PC-9 (cell line): ENCODE measurements at regions not wholly inside any gene's neighbourhood (a gene's known extent, or its start where the extent isn't known, plus 50 kb on each side); places are given as distances from the start of the nearest gene placed in this dataset.

Source experiments
- BruUV-seq: library from RNA; stranded (reverse); fragments of 400-500 nt; replicated peaks from 2 replicates; lab custom pipeline; 2021; lab: Mats Ljungman, UMichigan
- CTCF ChIA-PET: fragments of 300-600 bp; sonication (Branson Sonifier 250); formaldehyde crosslinking; loops from one replicate; lab custom pipeline; 2022; ENCODE audit warnings: antibody characterized with exemption; lab: Charles Lee
- POLR2A ChIA-PET: fragments of 300-600 bp; sonication (Branson Sonifier 250); formaldehyde crosslinking; loops from one replicate; lab custom pipeline; 2022; ENCODE audit warnings: antibody characterized with exemption; ENCODE audit not compliant: unreplicated experiment; lab: Charles Lee
- DNase-seq, 2 experiments: peaks; one replicate each; pipeline versions ENCODE4 v3.0.0 to v3.0.0-alpha.2; 2015 to 2022; ENCODE audit warnings: mixed read lengths in 1 of 2
- H2AFZ ChIP-seq: fragments of 200-600 bp; sonication (generic); 2 replicates; pipeline ENCODE4 v1.8.1; 2017; ENCODE audit warnings: antibody characterized with exemption
- H3F3A ChIP-seq: fragments of 200-600 bp; sonication (generic); 2 replicates; pipeline ENCODE4 v1.8.1; 2017; ENCODE audit warnings: antibody characterized with exemption, mild to moderate bottlenecking, low read depth; ENCODE audit not compliant: insufficient read depth
- H3K27ac ChIP-seq: fragments of 200-600 bp; sonication (generic); 2 replicates; pipeline ENCODE4 v1.6.1; 2016; ENCODE audit warnings: mixed run types
- H3K27me3 ChIP-seq: fragments of 200-600 bp; sonication (generic); 2 replicates; pipeline ENCODE4 v1.6.1; 2016; ENCODE audit warnings: low read depth, mixed run types; ENCODE audit not compliant: insufficient read depth
- H3K36me3 ChIP-seq: fragments of 200-600 bp; sonication (generic); 2 replicates; pipeline ENCODE4 v1.6.1; 2016; ENCODE audit warnings: low read depth, mixed run types
- H3K4me1 ChIP-seq: fragments of 200-600 bp; sonication (generic); replicated peaks from 2 replicates; pipeline ENCODE4 v1.6.1; 2016; ENCODE audit warnings: mixed run types; ENCODE audit not compliant: insufficient read depth
- H3K4me2 ChIP-seq: fragments of 200-600 bp; sonication (generic); 2 replicates; pipeline ENCODE4 v1.6.1; 2017; ENCODE audit warnings: mixed run types
- H3K4me3 ChIP-seq: fragments of 200-600 bp; sonication (generic); 2 replicates; pipeline ENCODE4 v1.6.1; 2016; ENCODE audit warnings: mixed run types
- H3K79me2 ChIP-seq: fragments of 200-600 bp; sonication (generic); 2 replicates; pipeline ENCODE4 v1.6.1; 2017; ENCODE audit warnings: low read depth, mixed run types
- H3K9me2 ChIP-seq: fragments of 200-600 bp; sonication (generic); 2 replicates; pipeline ENCODE4 v1.8.1; 2017; ENCODE audit warnings: mild to moderate bottlenecking; ENCODE audit not compliant: insufficient read depth
- H3K9me3 ChIP-seq: fragments of 200-600 bp; sonication (generic); 2 replicates; pipeline ENCODE4 v1.8.1; 2016; ENCODE audit warnings: low read depth; ENCODE audit not compliant: insufficient read depth
- H4K20me1 ChIP-seq: fragments of 200-600 bp; sonication (generic); 2 replicates; pipeline ENCODE4 v1.8.1; 2017; ENCODE audit not compliant: insufficient read depth
- EZH2 ChIP-seq: fragments of 200-600 bp; sonication (generic); IDR thresholded peaks from 2 replicates; pipeline ENCODE4 v1.8.0; 2017; ENCODE audit warnings: antibody characterized with exemption, low read depth
- intact Hi-C: fragments of 100-400 bp; cut with micrococcal nuclease; formaldehyde crosslinking; loops from one replicate; pipeline ENCODE4 v1.10.0; 2022; ENCODE audit not compliant: unreplicated experiment
- TF ChIP-seq, protein P1 (sequence below): fragments of 200-600 bp; sonication (generic); conservative IDR thresholded peaks from 2 replicates; pipeline ENCODE4 v1.6.1; 2017; ENCODE audit warnings: mixed run types, antibody characterized with exemption, mild to moderate bottlenecking, moderate library complexity

GRCh38 chr10:131722121-131722520, 178.7 kb upstream of the PPP2R2D start:
- Histone ChIP-seq H3K27me3 (peaks cover 58% of the 10 kb centered on the region), H3K36me3 (no peaks in the 10 kb centered on the region), H3K9me3 (no peaks in the 10 kb centered on the region), H3K79me2 (no peaks in the 10 kb centered on the region), H3K4me2 (no peak overlapping the region), H3K27ac (no peak overlapping the region), H2AFZ (no peak overlapping the region), H3K4me3 (no peak overlapping the region), H4K20me1 (no peaks in the 10 kb centered on the region), H3F3A (no peaks in the 10 kb centered on the region), H3K4me1 (no peaks in the 10 kb centered on the region), H3K9me2 (no peaks in the 10 kb centered on the region)
- POLR2A ChIA-PET = no interaction called here
- no peak for DNase-seq
- BruUV-seq = no TSS peak
- TF ChIP-seq, protein P1, sequence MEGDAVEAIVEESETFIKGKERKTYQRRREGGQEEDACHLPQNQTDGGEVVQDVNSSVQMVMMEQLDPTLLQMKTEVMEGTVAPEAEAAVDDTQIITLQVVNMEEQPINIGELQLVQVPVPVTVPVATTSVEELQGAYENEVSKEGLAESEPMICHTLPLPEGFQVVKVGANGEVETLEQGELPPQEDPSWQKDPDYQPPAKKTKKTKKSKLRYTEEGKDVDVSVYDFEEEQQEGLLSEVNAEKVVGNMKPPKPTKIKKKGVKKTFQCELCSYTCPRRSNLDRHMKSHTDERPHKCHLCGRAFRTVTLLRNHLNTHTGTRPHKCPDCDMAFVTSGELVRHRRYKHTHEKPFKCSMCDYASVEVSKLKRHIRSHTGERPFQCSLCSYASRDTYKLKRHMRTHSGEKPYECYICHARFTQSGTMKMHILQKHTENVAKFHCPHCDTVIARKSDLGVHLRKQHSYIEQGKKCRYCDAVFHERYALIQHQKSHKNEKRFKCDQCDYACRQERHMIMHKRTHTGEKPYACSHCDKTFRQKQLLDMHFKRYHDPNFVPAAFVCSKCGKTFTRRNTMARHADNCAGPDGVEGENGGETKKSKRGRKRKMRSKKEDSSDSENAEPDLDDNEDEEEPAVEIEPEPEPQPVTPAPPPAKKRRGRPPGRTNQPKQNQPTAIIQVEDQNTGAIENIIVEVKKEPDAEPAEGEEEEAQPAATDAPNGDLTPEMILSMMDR = no peak
- no peak for TF ChIP-seq EZH2
- CTCF ChIA-PET = no interaction called here
- intact Hi-C loops = no loop called here

DNA sequence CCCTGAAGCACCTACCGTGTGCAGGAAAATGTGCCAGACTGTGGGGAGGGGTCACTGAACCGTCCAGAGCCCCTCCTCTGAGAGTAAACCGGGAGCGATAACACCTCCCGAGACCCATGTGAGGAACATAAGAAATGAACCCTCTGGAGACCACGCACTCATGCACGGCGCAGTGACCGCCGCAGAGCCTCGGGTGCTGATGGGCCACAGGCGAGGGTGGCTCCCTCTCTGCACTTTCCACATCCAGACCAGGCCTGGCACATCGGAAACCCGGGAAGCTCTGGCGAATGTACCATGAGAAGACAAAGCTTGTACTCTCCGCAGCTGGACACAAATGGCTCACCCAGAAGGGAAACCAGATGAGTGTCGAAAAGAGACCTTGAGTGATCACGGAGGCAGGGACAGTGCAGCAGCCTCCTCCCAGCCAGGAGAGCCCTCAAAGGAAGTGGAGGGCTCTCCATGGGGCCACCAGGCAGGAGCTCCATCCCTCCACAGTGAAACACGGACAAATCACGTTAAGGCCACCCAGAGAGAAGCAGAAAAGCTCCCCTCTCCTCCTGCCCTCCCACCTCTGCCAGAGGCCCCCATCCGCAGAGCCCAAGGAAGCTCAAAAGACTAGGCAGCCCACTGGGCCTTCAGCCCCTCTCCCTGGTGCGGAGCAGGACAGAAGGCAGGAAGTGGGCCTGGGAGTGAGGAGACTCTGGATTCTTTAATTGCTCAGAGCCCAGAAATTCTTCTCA, 178.1 kb upstream of the PPP2R2D start:
- H3K79me2 ChIP-seq = no peaks in the 10 kb centered on the region
- no TSS peak for BruUV-seq
- DNase-seq = no peak
- no peaks in the 10 kb centered on the region for H3F3A ChIP-seq
- H3K4me2 ChIP-seq = no peak overlapping the region
- no peaks in the 10 kb centered on the region for H3K9me2 ChIP-seq
- no peaks in the 10 kb centered on the region for H4K20me1 ChIP-seq
- H3K4me1 ChIP-seq = no peaks in the 10 kb centered on the region
- ChIA-PET CTCF (no interaction called here), POLR2A (no interaction called here)
- no peaks in the 10 kb centered on the region for H3K9me3 ChIP-seq
- no peak overlapping the region for H3K4me3 ChIP-seq
- TF ChIP-seq, protein P1 = no peak
- TF ChIP-seq EZH2 = no peak
- no peak overlapping the region for H3K27ac ChIP-seq
- peaks cover 64% of the 10 kb centered on the region for H3K27me3 ChIP-seq
- intact Hi-C loops = no loop called here
- H3K36me3 ChIP-seq = no peaks in the 10 kb centered on the region
- no peak overlapping the region for H2AFZ ChIP-seq

DNA sequence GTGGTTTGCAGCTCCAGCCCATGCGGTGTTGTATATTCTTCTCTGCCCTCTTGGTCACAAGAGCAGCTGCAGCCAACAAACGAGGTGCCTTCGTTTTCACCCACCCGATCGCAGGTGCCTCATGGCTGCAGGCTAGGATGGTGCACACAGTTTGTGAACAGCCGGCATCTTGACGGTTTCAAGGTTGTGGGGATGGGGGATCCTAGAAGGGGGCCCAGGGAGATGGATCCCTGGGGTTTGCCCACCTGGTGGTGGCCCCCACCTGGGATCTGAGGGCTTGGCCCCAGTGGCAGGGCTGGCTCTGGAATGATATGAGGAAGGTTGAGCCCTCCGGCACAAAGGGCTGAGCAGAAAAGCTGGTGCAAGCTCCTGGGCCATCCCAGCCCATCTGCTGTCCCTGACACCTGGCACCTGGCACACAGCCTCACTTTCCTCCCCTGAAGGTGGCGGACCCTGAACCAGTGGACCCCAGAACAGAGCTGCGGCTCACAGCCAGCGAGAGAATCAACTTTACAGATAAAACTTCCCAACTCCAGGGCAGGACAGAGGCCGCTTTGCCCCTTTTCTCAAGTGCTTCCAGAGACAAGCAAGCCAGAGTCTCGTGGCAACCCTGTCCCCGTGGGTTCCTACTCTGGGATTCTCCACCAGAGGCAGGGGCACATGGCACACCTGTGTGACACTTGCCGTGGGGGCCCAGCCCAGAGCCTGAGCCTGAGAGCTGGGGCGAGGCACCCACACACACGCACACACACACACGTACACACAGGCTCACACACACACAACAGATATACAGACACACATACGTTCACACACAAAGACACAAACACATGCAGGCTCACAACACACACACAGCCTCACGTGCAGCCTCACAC, 177.3 kb upstream of the PPP2R2D start:
- intact Hi-C loops = no loop called here
- no peaks in the 10 kb centered on the region for H4K20me1 ChIP-seq
- H3K27me3 ChIP-seq = peaks cover 69% of the 10 kb centered on the region
- H3K79me2 ChIP-seq = no peaks in the 10 kb centered on the region
- H2AFZ ChIP-seq = no peak overlapping the region
- ChIA-PET POLR2A (no interaction called here), CTCF (no interaction called here)
- H3K27ac ChIP-seq = no peak overlapping the region
- H3K4me2 ChIP-seq = no peak overlapping the region
- no peaks in the 10 kb centered on the region for H3K36me3 ChIP-seq
- DNase-seq = no peak
- H3K4me3 ChIP-seq = no peak overlapping the region
- no peak for TF ChIP-seq EZH2
- TF ChIP-seq, protein P1 = no peak
- H3K9me2 ChIP-seq = no peaks in the 10 kb centered on the region
- no TSS peak for BruUV-seq
- no peaks in the 10 kb centered on the region for H3F3A ChIP-seq
- no peaks in the 10 kb centered on the region for H3K4me1 ChIP-seq
- H3K9me3 ChIP-seq = no peaks in the 10 kb centered on the region
